Endothelial cell of umbilical vein (primary cell): ENCODE measurements at regions not wholly inside any gene's neighbourhood (a gene's known extent, or its start where the extent isn't known, plus 50 kb on each side); places are given as distances from the start of the nearest gene placed in this dataset.

Experiments
- BruUV-seq: library from RNA; stranded (reverse); fragments of 400-500 nt; replicated peaks from 2 replicates; lab custom pipeline; 2021; lab: Mats Ljungman, UMichigan
- CTCF ChIA-PET: fragments of 300-600, 350-600 bp; sonication (Branson Sonifier 250); formaldehyde crosslinking; loops from one replicate; lab custom pipeline; 2021; ENCODE audit warnings: antibody characterized with exemption, inconsistent platforms; lab: Charles Lee
- POLR2A ChIA-PET: fragments of 300-600, 350-600 bp; sonication (Branson Sonifier 250); formaldehyde crosslinking; loops from one replicate; lab custom pipeline; 2021; ENCODE audit warnings: antibody characterized with exemption, inconsistent platforms; lab: Charles Lee
- DNase-seq: peaks from one replicate; pipeline ENCODE4 v3.0.0-alpha.2; 2011; ENCODE audit warnings: low read depth, low spot score
- FAIRE-seq: peaks from 2 replicates; lab custom pipeline; 2011; peaks lifted over from hg19 to GRCh38; lab: Jason Lieb, UNC
- H2AFZ ChIP-seq: 2 replicates; pipeline ENCODE4 v1.6.0; 2012; ENCODE audit warnings: low read depth, low read length, control low read depth, inconsistent platforms
- H3K27ac ChIP-seq: 2 replicates; pipeline ENCODE4 v1.5.1; 2011; ENCODE audit warnings: low read depth, mild to moderate bottlenecking, control low read depth, low read length, moderate library complexity; ENCODE audit not compliant: insufficient read depth
- H3K27me3 ChIP-seq, 2 experiments: 2 replicates each; pipeline versions ENCODE4 v1.6.0 to v1.6.1; 2011; ENCODE audit warnings: low read length in 2 of 2, mixed read lengths in 1 of 2; ENCODE audit not compliant: control insufficient read depth in 2 of 2, insufficient read depth in 2 of 2
- H3K36me3 ChIP-seq, 2 experiments: 2 replicates in 1 of 2; 3 replicates in 1 of 2; pipeline ENCODE4 v1.5.1; 2011; ENCODE audit warnings: low read length in 2 of 2, mild to moderate bottlenecking in 1 of 2, moderate library complexity in 1 of 2; ENCODE audit not compliant: control insufficient read depth in 2 of 2, insufficient read depth in 2 of 2; ENCODE audit errors: extremely low read depth in 1 of 2
- H3K4me1 ChIP-seq: 3 replicates; pipeline ENCODE4 v1.5.1; 2011; ENCODE audit warnings: mild to moderate bottlenecking, low read length; ENCODE audit not compliant: control insufficient read depth, insufficient read depth; ENCODE audit errors: extremely low read depth
- H3K4me2 ChIP-seq: 2 replicates; pipeline ENCODE4 v1.6.1; 2011; ENCODE audit warnings: low read length, control low read depth, mixed read lengths; ENCODE audit not compliant: insufficient read depth
- H3K4me3 ChIP-seq, 3 experiments: fragments of 200-600 bp in 1 of 3; sonication (generic), shearing (Covaris generic) in 1 of 3; replicated peaks in 1 of 3; 2 replicates each; pipeline ENCODE4 v1.5.1; 2011 to 2016; ENCODE audit warnings: control low read depth in 3 of 3, low read length in 3 of 3, mild to moderate bottlenecking in 2 of 3, inconsistent platforms in 1 of 3, low read depth in 1 of 3, moderate library complexity in 1 of 3; ENCODE audit not compliant: insufficient read depth in 1 of 3
- H3K79me2 ChIP-seq: 2 replicates; pipeline ENCODE4 v1.6.0; 2012; ENCODE audit warnings: low read length, inconsistent platforms; ENCODE audit not compliant: control insufficient read depth, insufficient read depth
- H3K9ac ChIP-seq: replicated peaks from 2 replicates; pipeline ENCODE3; 2011; ENCODE audit warnings: low read length, control low read depth; ENCODE audit not compliant: insufficient read depth; ENCODE audit errors: extremely low read depth
- H3K9me1 ChIP-seq: replicated peaks from 3 replicates; pipeline ENCODE4 v1.6.0; 2011; ENCODE audit warnings: mild to moderate bottlenecking, low read length; ENCODE audit not compliant: control insufficient read depth, insufficient read depth; ENCODE audit errors: extremely low read depth
- H3K9me3 ChIP-seq: replicated peaks from 2 replicates; pipeline ENCODE4 v1.5.1; 2012; ENCODE audit warnings: low read length, inconsistent platforms; ENCODE audit not compliant: control insufficient read depth, insufficient read depth
- H4K20me1 ChIP-seq: replicated peaks from 2 replicates; pipeline ENCODE3; 2011; ENCODE audit warnings: mild to moderate bottlenecking, low read length; ENCODE audit not compliant: control insufficient read depth, insufficient read depth; ENCODE audit errors: extremely low read depth
- EZH2 ChIP-seq: IDR thresholded peaks from 2 replicates; pipeline ENCODE4 v1.6.1; 2012; ENCODE audit warnings: borderline replicate concordance, low read depth, mild to moderate bottlenecking, moderate library complexity, low read length, inconsistent platforms; ENCODE audit not compliant: severe bottlenecking
- FOS ChIP-seq: IDR thresholded peaks from 2 replicates; pipeline ENCODE4 v1.6.1; 2011; ENCODE audit warnings: mild to moderate bottlenecking, low read length, moderate library complexity, borderline replicate concordance; ENCODE audit not compliant: insufficient read depth
- GATA2 ChIP-seq: IDR thresholded peaks from 2 replicates; pipeline ENCODE4 v1.7.0; 2011; ENCODE audit warnings: low read depth, mild to moderate bottlenecking, moderate library complexity, mixed read lengths, low read length; ENCODE audit not compliant: insufficient read length, insufficient read depth
- JUN ChIP-seq: IDR thresholded peaks from 2 replicates; pipeline ENCODE4 v1.6.1; 2011; ENCODE audit warnings: borderline replicate concordance, low read depth; ENCODE audit not compliant: insufficient read length, insufficient read depth
- MYC ChIP-seq: IDR thresholded peaks from one replicate; pipeline ENCODE4 v1.6.1; 2011; ENCODE audit warnings: mild to moderate bottlenecking, low read depth, low read length
- POLR2A ChIP-seq: IDR thresholded peaks from 2 replicates; pipeline ENCODE4 v1.6.1; 2012; ENCODE audit warnings: low read depth, mild to moderate bottlenecking, control low read depth, low read length
- POLR2AphosphoS5 ChIP-seq: IDR thresholded peaks from 2 replicates; pipeline ENCODE4 v1.6.1; 2012; ENCODE audit warnings: low read depth, mild to moderate bottlenecking, control low read depth, low read length, moderate library complexity; ENCODE audit not compliant: insufficient read depth
- dilution Hi-C: fragments of 300-500 bp; cut with MboI; formaldehyde crosslinking; loops from one replicate; pipeline ENCODE4 v1.15.0; 2019; ENCODE audit warnings: low sequenced_read_pairs; ENCODE audit not compliant: extremely low pct_ligation_motif_present
- intact Hi-C: fragments of 100-400 bp; cut with micrococcal nuclease; formaldehyde crosslinking; loops from one replicate; pipeline ENCODE4 v1.10.0; 2022
- TF ChIP-seq, protein P1 (sequence below), 2 donors: IDR thresholded peaks; 1 replicate in 1 of 2; 2 replicates in 1 of 2; pipeline ENCODE4 v1.5.1; 2011; ENCODE audit warnings: low read length in 2 of 2, mild to moderate bottlenecking in 2 of 2, moderate library complexity in 2 of 2, control low read depth in 1 of 2, inconsistent platforms in 1 of 2, low read depth in 1 of 2; ENCODE audit not compliant: insufficient read depth in 1 of 2; ENCODE audit errors: extremely low read depth in 1 of 2
- TF ChIP-seq, protein P2 (sequence below): IDR thresholded peaks from 2 replicates; pipeline ENCODE4 v1.6.1; 2011; ENCODE audit not compliant: insufficient read depth, insufficient read length

DNA sequence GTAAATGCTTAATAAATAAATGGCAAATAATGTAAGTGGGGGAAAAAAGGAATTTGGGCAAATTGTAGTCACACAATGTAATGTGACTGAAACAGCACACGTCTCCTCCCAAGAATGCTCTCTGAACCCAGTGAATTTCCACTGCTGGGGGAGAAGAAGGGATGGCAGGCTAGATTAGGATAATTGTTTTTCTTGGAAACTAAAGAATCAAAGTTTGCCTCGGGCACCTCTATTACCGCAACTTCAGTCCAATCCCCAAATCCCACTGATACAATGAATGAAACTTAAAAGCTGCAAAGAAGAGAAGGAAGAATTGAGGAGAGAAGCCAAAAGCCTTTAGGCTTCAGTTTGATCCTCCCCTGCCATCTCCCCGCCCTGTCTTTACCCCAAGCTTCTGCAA is 423.2 kb upstream of the PAPPA start:
- no peak overlapping the region for H3K4me3 ChIP-seq
- no peak overlapping the region for H2AFZ ChIP-seq
- no peak for DNase-seq
- dilution Hi-C loops, result no loop called here
- ChIA-PET CTCF (no interaction called here), POLR2A (no interaction called here)
- H3K79me2 ChIP-seq, result no peaks in the 10 kb centered on the region
- H4K20me1 ChIP-seq, result no peaks in the 10 kb centered on the region
- intact Hi-C loops, result no loop called here
- H3K36me3 ChIP-seq, result no peaks in the 10 kb centered on the region
- FAIRE-seq, result no peak
- no peaks in the 10 kb centered on the region for H3K27me3 ChIP-seq
- H3K27ac ChIP-seq, result no peak overlapping the region
- BruUV-seq, result no TSS peak
- no peaks in the 10 kb centered on the region for H3K9me1 ChIP-seq
- H3K4me1 ChIP-seq, result no peaks in the 10 kb centered on the region
- TF ChIP-seq JUN (no peak), EZH2 (no peak), FOS (no peak), POLR2A (no peak), POLR2AphosphoS5 (no peak), MYC (no peak), GATA2 (no peak)
- TF ChIP-seq, protein P1, sequence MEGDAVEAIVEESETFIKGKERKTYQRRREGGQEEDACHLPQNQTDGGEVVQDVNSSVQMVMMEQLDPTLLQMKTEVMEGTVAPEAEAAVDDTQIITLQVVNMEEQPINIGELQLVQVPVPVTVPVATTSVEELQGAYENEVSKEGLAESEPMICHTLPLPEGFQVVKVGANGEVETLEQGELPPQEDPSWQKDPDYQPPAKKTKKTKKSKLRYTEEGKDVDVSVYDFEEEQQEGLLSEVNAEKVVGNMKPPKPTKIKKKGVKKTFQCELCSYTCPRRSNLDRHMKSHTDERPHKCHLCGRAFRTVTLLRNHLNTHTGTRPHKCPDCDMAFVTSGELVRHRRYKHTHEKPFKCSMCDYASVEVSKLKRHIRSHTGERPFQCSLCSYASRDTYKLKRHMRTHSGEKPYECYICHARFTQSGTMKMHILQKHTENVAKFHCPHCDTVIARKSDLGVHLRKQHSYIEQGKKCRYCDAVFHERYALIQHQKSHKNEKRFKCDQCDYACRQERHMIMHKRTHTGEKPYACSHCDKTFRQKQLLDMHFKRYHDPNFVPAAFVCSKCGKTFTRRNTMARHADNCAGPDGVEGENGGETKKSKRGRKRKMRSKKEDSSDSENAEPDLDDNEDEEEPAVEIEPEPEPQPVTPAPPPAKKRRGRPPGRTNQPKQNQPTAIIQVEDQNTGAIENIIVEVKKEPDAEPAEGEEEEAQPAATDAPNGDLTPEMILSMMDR (IDR thresholded peaks at IDR 0.05; ENCODE audit: extremely low read depth in 1 of 2, insufficient read depth in 1 of 2, low read depth in 1 of 2, low read length in 2 of 2), result no peak
- TF ChIP-seq, protein P2, sequence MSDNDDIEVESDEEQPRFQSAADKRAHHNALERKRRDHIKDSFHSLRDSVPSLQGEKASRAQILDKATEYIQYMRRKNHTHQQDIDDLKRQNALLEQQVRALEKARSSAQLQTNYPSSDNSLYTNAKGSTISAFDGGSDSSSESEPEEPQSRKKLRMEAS, result no peak
- peaks cover 1% of the 10 kb centered on the region for H3K9me3 ChIP-seq
- no peak overlapping the region for H3K9ac ChIP-seq
- no peak overlapping the region for H3K4me2 ChIP-seq
